CD4-positive, alpha-beta T cell (primary cell): ENCODE measurements at regions not wholly inside any gene's neighbourhood (a gene's known extent, or its start where the extent isn't known, plus 50 kb on each side); places are given as distances from the start of the nearest gene placed in this dataset.

Experiments
- ATAC-seq: fragments of 200-7000 bp; cut with Tn5 transposase; one replicate; pipeline ENCODE4 v1.10.0; 2022; ENCODE audit warnings: mild to moderate bottlenecking; ENCODE audit not compliant: poor library complexity
- CTCF ChIA-PET: fragments of 350-600 bp; sonication (Branson Sonifier 250); formaldehyde crosslinking; loops from one replicate; lab custom pipeline; 2021; ENCODE audit warnings: antibody characterized with exemption, inconsistent platforms; lab: Charles Lee
- POLR2A ChIA-PET: fragments of 350-600 bp; sonication (Branson Sonifier 250); formaldehyde crosslinking; loops from one replicate; lab custom pipeline; 2021; ENCODE audit warnings: antibody characterized with exemption, inconsistent platforms; lab: Charles Lee
- DNase-seq, 14 experiments: peaks; one replicate each; pipeline ENCODE4 v3.0.0-alpha.2; 2013 to 2020; ENCODE audit warnings: mixed read lengths in 2 of 14
- H3K27ac ChIP-seq, 2 donors: one replicate each; pipeline versions ENCODE4 v1.5.1 to v1.7.0; 2013; ENCODE audit warnings: low read length in 2 of 2, low read depth in 1 of 2, mild to moderate bottlenecking in 1 of 2
- H3K27me3 ChIP-seq, 2 experiments: 1 replicate in 1 of 2; 2 replicates in 1 of 2; pipeline versions ENCODE4 v1.6.1 to v1.7.0; 2013; ENCODE audit warnings: low read length in 2 of 2, control low read depth in 1 of 2, mild to moderate bottlenecking in 1 of 2, moderate library complexity in 1 of 2; ENCODE audit not compliant: insufficient read depth in 2 of 2, control insufficient read depth in 1 of 2
- H3K36me3 ChIP-seq: one replicate; pipeline ENCODE4 v1.6.1; 2013; ENCODE audit warnings: low read length, control low read depth; ENCODE audit not compliant: insufficient read depth
- H3K4me1 ChIP-seq: one replicate; pipeline ENCODE4 v1.6.1; 2013; ENCODE audit warnings: low read length, control low read depth; ENCODE audit not compliant: insufficient read depth
- H3K4me3 ChIP-seq: one replicate; pipeline ENCODE4 v1.5.1; 2013; ENCODE audit warnings: mild to moderate bottlenecking, low read length, moderate library complexity
- H3K9me3 ChIP-seq, 2 experiments: 1 replicate in 1 of 2; 2 replicates in 1 of 2; pipeline versions ENCODE4 v1.6.1 to v1.7.0; 2013; ENCODE audit warnings: low read length in 2 of 2, mild to moderate bottlenecking in 2 of 2, control low read depth in 1 of 2, moderate library complexity in 1 of 2; ENCODE audit not compliant: control insufficient read depth in 1 of 2, insufficient read depth in 1 of 2
- H3K27ac Mint-ChIP-seq: one replicate; pipeline ENCODE4 v1.8.0; 2020; ENCODE audit warnings: mixed read lengths
- H3K27me3 Mint-ChIP-seq: one replicate; pipeline ENCODE4 v1.8.0; 2021; ENCODE audit warnings: mixed read lengths
- H3K36me3 Mint-ChIP-seq: one replicate; pipeline ENCODE4 v1.8.0; 2021; ENCODE audit warnings: low read depth, mixed read lengths
- H3K4me1 Mint-ChIP-seq: one replicate; pipeline ENCODE4 v1.8.0; 2021; ENCODE audit warnings: low read depth, mixed read lengths
- H3K4me3 Mint-ChIP-seq: one replicate; pipeline ENCODE4 v1.8.0; 2020; ENCODE audit warnings: mild to moderate bottlenecking, mixed read lengths
- H3K9me3 Mint-ChIP-seq: one replicate; pipeline ENCODE4 v1.8.0; 2020; ENCODE audit warnings: mixed read lengths
- CTCF ChIP-seq: fragments of 200-600 bp; IDR thresholded peaks from one replicate; pipeline ENCODE4 v1.8.0; 2022; ENCODE audit warnings: antibody characterized with exemption, mild to moderate bottlenecking
- intact Hi-C, 2 experiments: fragments of 100-400 bp; cut with DNase I in 1 of 2; cut with micrococcal nuclease in 1 of 2; formaldehyde crosslinking; loops; one replicate each; pipeline versions ENCODE4 v1.15.1 to v1.9.0; 2023 to 2025; cut with DNase I, micrococcal nuclease

- intact Hi-C loops = no loop called here
- H3K36me3 ChIP-seq = no peaks in the 10 kb centered on the region
- Mint-ChIP-seq H3K36me3 (no peaks in the 10 kb centered on the region), H3K4me1 (no peaks in the 10 kb centered on the region), H3K9me3 (no peaks in the 10 kb centered on the region), H3K27ac (no peak overlapping the region), H3K27me3 (no peaks in the 10 kb centered on the region), H3K4me3 (no peak overlapping the region)
- peaks cover 0 to 5% of the 10 kb centered on the region in 2 experiments for H3K9me3 ChIP-seq
- ChIA-PET POLR2A (no interaction called here), CTCF (no interaction called here)
- no peaks in the 10 kb centered on the region for H3K4me1 ChIP-seq
- no peak overlapping the region for H3K27ac ChIP-seq
- no peaks in the 10 kb centered on the region for H3K27me3 ChIP-seq
- no peak for TF ChIP-seq CTCF
- ATAC-seq (no peak), DNase-seq (no peak)
- H3K4me3 ChIP-seq = no peak overlapping the region
Observed at GRCh38 chr15:30770759-30771158, 133.0 kb upstream of the FAN1 start.

- CTCF ChIA-PET = interaction anchor here (0.6 kb wide), 1 partner anchor 1637 kb away, joined by 3 read pairs; no protein-coding TSS in a partner anchor
- H3K27me3 Mint-ChIP-seq = no peaks in the 10 kb centered on the region
Observed at GRCh38 chr15:30783019-30783418, 120.7 kb upstream of the FAN1 start.

GRCh38 chr15:30788595-30788994 is 115.1 kb upstream of the FAN1 start:
- H3K36me3 ChIP-seq = no peaks in the 10 kb centered on the region
- H3K27me3 ChIP-seq = no peaks in the 10 kb centered on the region
- Mint-ChIP-seq H3K27ac (no peak overlapping the region), H3K4me1 (no peaks in the 10 kb centered on the region), H3K36me3 (no peaks in the 10 kb centered on the region), H3K27me3 (peaks cover 5% of the 10 kb centered on the region), H3K4me3 (no peak overlapping the region), H3K9me3 (no peaks in the 10 kb centered on the region)
- no peak for TF ChIP-seq CTCF
- DNase-seq (no peak), ATAC-seq (no peak)
- CTCF ChIA-PET = no interaction called here
- H3K9me3 ChIP-seq = no peaks in the 10 kb centered on the region
- intact Hi-C loops = no loop called here
- no peak overlapping the region for H3K27ac ChIP-seq
- no peaks in the 10 kb centered on the region for H3K4me1 ChIP-seq
- POLR2A ChIA-PET = no interaction called here
- no peak overlapping the region for H3K4me3 ChIP-seq

More at GRCh38 chr15:30783019-30783418, 120.7 kb upstream of the FAN1 start:
- Histone ChIP-seq H3K36me3 (no peaks in the 10 kb centered on the region), H3K4me3 (no peak overlapping the region), H3K4me1 (no peaks in the 10 kb centered on the region), H3K27me3 (no peaks in the 10 kb centered on the region), H3K9me3 (peaks cover 0 to 5% of the 10 kb centered on the region in 2 experiments), H3K27ac (no peak overlapping the region)
- DNase-seq (no peak), ATAC-seq (no peak)
- intact Hi-C loops = no loop called here
- no peak overlapping the region for H3K4me3 Mint-ChIP-seq
- no peak overlapping the region for H3K27ac Mint-ChIP-seq
- peaks cover 5% of the 10 kb centered on the region for H3K9me3 Mint-ChIP-seq
- no peaks in the 10 kb centered on the region for H3K4me1 Mint-ChIP-seq
- POLR2A ChIA-PET = no interaction called here
- no peak for TF ChIP-seq CTCF
- H3K36me3 Mint-ChIP-seq = no peaks in the 10 kb centered on the region
